Endothelial cell of umbilical vein (primary cell): ENCODE measurements at regions not wholly inside any gene's neighbourhood (a gene's known extent, or its start where the extent isn't known, plus 50 kb on each side); places are given as distances from the start of the nearest gene placed in this dataset.
"Not testable (repeated sequence)": the region's sequence is repeated elsewhere in the genome, so short reads cannot be mapped to it uniquely, and the experiment has no call there.

Source experiments
- EZH2 ChIP-seq: IDR thresholded peaks from 2 replicates; pipeline ENCODE4 v1.6.1; 2012; ENCODE audit warnings: borderline replicate concordance, low read depth, mild to moderate bottlenecking, moderate library complexity, low read length, inconsistent platforms; ENCODE audit not compliant: severe bottlenecking
- FOS ChIP-seq: IDR thresholded peaks from 2 replicates; pipeline ENCODE4 v1.6.1; 2011; ENCODE audit warnings: mild to moderate bottlenecking, low read length, moderate library complexity, borderline replicate concordance; ENCODE audit not compliant: insufficient read depth
- GATA2 ChIP-seq: IDR thresholded peaks from 2 replicates; pipeline ENCODE4 v1.7.0; 2011; ENCODE audit warnings: low read depth, mild to moderate bottlenecking, moderate library complexity, mixed read lengths, low read length; ENCODE audit not compliant: insufficient read length, insufficient read depth
- JUN ChIP-seq: IDR thresholded peaks from 2 replicates; pipeline ENCODE4 v1.6.1; 2011; ENCODE audit warnings: borderline replicate concordance, low read depth; ENCODE audit not compliant: insufficient read length, insufficient read depth
- MYC ChIP-seq: IDR thresholded peaks from one replicate; pipeline ENCODE4 v1.6.1; 2011; ENCODE audit warnings: mild to moderate bottlenecking, low read depth, low read length
- POLR2A ChIP-seq: IDR thresholded peaks from 2 replicates; pipeline ENCODE4 v1.6.1; 2012; ENCODE audit warnings: low read depth, mild to moderate bottlenecking, control low read depth, low read length
- POLR2AphosphoS5 ChIP-seq: IDR thresholded peaks from 2 replicates; pipeline ENCODE4 v1.6.1; 2012; ENCODE audit warnings: low read depth, mild to moderate bottlenecking, control low read depth, low read length, moderate library complexity; ENCODE audit not compliant: insufficient read depth
- TF ChIP-seq, protein P1 (sequence below), 2 donors: IDR thresholded peaks; 1 replicate in 1 of 2; 2 replicates in 1 of 2; pipeline ENCODE4 v1.5.1; 2011; ENCODE audit warnings: low read length in 2 of 2, mild to moderate bottlenecking in 2 of 2, moderate library complexity in 2 of 2, control low read depth in 1 of 2, inconsistent platforms in 1 of 2, low read depth in 1 of 2; ENCODE audit not compliant: insufficient read depth in 1 of 2; ENCODE audit errors: extremely low read depth in 1 of 2
- TF ChIP-seq, protein P2 (sequence below): IDR thresholded peaks from 2 replicates; pipeline ENCODE4 v1.6.1; 2011; ENCODE audit not compliant: insufficient read depth, insufficient read length

GRCh38 chr6:158886346-158886977 is 67.3 kb upstream of the EZR start:
- not testable (repeated sequence) for TF ChIP-seq POLR2A, GATA2, POLR2AphosphoS5, EZH2, JUN, MYC, FOS
- TF ChIP-seq, protein P1, sequence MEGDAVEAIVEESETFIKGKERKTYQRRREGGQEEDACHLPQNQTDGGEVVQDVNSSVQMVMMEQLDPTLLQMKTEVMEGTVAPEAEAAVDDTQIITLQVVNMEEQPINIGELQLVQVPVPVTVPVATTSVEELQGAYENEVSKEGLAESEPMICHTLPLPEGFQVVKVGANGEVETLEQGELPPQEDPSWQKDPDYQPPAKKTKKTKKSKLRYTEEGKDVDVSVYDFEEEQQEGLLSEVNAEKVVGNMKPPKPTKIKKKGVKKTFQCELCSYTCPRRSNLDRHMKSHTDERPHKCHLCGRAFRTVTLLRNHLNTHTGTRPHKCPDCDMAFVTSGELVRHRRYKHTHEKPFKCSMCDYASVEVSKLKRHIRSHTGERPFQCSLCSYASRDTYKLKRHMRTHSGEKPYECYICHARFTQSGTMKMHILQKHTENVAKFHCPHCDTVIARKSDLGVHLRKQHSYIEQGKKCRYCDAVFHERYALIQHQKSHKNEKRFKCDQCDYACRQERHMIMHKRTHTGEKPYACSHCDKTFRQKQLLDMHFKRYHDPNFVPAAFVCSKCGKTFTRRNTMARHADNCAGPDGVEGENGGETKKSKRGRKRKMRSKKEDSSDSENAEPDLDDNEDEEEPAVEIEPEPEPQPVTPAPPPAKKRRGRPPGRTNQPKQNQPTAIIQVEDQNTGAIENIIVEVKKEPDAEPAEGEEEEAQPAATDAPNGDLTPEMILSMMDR (IDR thresholded peaks at IDR 0.05; ENCODE audit: extremely low read depth in 1 of 2, insufficient read depth in 1 of 2, low read depth in 1 of 2, low read length in 2 of 2), result not testable (repeated sequence)
- TF ChIP-seq, protein P2, sequence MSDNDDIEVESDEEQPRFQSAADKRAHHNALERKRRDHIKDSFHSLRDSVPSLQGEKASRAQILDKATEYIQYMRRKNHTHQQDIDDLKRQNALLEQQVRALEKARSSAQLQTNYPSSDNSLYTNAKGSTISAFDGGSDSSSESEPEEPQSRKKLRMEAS, result not testable (repeated sequence)
